Gastrocnemius medialis (tissue), 4 donors: ENCODE measurements at regions not wholly inside any gene's neighbourhood (a gene's known extent, or its start where the extent isn't known, plus 50 kb on each side); places are given as distances from the start of the nearest gene placed in this dataset.

ENCODE experiments used
- CTCF ChIP-seq, 5 experiments: fragments of 450-650 bp in 3 of 5; fragments of 200-600 bp in 2 of 5; sonication (generic) in 2 of 5; IDR thresholded peaks in 4 of 5; conservative IDR thresholded peaks in 1 of 5; 1 replicate in 4 of 5; 2 replicates in 1 of 5; pipeline ENCODE4 v1.5.1; 2016 to 2019; ENCODE audit warnings: antibody characterized with exemption in 5 of 5, mild to moderate bottlenecking in 3 of 5, moderate library complexity in 3 of 5
- POLR2A ChIP-seq, 2 donors: fragments of 450-650 bp; IDR thresholded peaks; one replicate each; pipeline ENCODE4 v1.6.1; 2017; ENCODE audit warnings: antibody characterized with exemption in 2 of 2, mild to moderate bottlenecking in 2 of 2, moderate library complexity in 2 of 2

- TF ChIP-seq CTCF (IDR thresholded peaks at IDR 0.05 in 4 of 5, conservative IDR thresholded peaks at IDR 0.05 in 1 of 5), result no peak
- TF ChIP-seq POLR2A (IDR thresholded peaks at IDR 0.05), result no peak
Observed at GRCh38 chr13:19289180-19289579, 107.6 kb upstream of the TUBA3C start.
